ENCODE measurements at regions not wholly inside any gene's neighbourhood (a gene's known extent, or its start where the extent isn't known, plus 50 kb on each side); places are given as distances from the start of the nearest gene placed in this dataset.
"Not testable (repeated sequence)": the region's sequence is repeated elsewhere in the genome, so short reads cannot be mapped to it uniquely, and the experiment has no call there.

DNA sequence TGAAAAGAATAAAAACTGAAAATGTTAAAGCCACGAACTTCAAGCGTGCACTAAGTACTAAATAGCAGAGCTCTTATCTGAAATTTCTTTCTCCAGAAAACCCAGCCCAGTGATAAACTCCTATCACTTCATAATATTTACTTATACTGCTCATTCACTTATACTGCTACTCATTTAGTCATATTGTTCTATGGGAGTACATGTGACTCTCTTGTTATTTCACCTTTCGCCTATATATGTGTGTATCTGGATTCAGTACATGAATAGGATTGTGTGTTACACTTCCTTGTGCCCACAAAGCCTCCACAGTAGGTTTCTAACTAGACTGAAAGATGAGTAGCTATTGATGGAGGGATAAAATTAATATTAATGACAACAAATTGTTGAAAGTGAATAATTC lies 526.8 kb upstream of the GRAMD2B start:
- no peak overlapping the region for H3K4me3 ChIP-seq (ENCODE audit: low read depth, poor library complexity, severe bottlenecking)
- DNase-seq (ENCODE audit: low spot score in 2 of 2): no peak
- intact Hi-C loops (cut with DNase I; ENCODE audit: low total_unique reads): no loop called here
- TF ChIP-seq, protein P1, sequence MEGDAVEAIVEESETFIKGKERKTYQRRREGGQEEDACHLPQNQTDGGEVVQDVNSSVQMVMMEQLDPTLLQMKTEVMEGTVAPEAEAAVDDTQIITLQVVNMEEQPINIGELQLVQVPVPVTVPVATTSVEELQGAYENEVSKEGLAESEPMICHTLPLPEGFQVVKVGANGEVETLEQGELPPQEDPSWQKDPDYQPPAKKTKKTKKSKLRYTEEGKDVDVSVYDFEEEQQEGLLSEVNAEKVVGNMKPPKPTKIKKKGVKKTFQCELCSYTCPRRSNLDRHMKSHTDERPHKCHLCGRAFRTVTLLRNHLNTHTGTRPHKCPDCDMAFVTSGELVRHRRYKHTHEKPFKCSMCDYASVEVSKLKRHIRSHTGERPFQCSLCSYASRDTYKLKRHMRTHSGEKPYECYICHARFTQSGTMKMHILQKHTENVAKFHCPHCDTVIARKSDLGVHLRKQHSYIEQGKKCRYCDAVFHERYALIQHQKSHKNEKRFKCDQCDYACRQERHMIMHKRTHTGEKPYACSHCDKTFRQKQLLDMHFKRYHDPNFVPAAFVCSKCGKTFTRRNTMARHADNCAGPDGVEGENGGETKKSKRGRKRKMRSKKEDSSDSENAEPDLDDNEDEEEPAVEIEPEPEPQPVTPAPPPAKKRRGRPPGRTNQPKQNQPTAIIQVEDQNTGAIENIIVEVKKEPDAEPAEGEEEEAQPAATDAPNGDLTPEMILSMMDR (IDR thresholded peaks at IDR 0.05): no peak
- TF ChIP-seq POLR2A (IDR thresholded peaks at IDR 0.05): no peak
- 32 to 63% methylated on average over 3 of the region's 3 CpGs for WGBS, 2 donors

GRCh38 chr5:125897089-125897488 lies 526.1 kb upstream of the GRAMD2B start:
- no peak for TF ChIP-seq POLR2A (IDR thresholded peaks at IDR 0.05)
- TF ChIP-seq, protein P1 (IDR thresholded peaks at IDR 0.05): no peak
- intact Hi-C loops (cut with DNase I; ENCODE audit: low total_unique reads): no loop called here
- H3K4me3 ChIP-seq (ENCODE audit: low read depth, poor library complexity, severe bottlenecking): no peak overlapping the region
- DNase-seq (ENCODE audit: low spot score in 2 of 2): no peak

- no peak overlapping the region for H3K4me3 ChIP-seq (ENCODE audit: low read depth, poor library complexity, severe bottlenecking)
- TF ChIP-seq POLR2A (IDR thresholded peaks at IDR 0.05): no peak
- TF ChIP-seq, protein P1 (IDR thresholded peaks at IDR 0.05): no peak
- intact Hi-C loops (cut with DNase I; ENCODE audit: low total_unique reads): no loop called here
- WGBS, 2 donors: 61 to 69% methylated on average over 2 of the region's 2 CpGs
- no peak for DNase-seq (ENCODE audit: low spot score in 2 of 2)
These were observed 524.3 kb upstream of the GRAMD2B start for GRCh38 chr5:125898851-125899405.

- intact Hi-C loops (cut with DNase I; ENCODE audit: low total_unique reads): no loop called here
- no peak overlapping the region for H3K4me3 ChIP-seq (ENCODE audit: low read depth, poor library complexity, severe bottlenecking)
- WGBS, 2 donors: 97 to 100% methylated on average over 1 of the region's 1 CpG
- TF ChIP-seq POLR2A (IDR thresholded peaks at IDR 0.05): no peak
- TF ChIP-seq, protein P1 (IDR thresholded peaks at IDR 0.05): no peak
- DNase-seq (ENCODE audit: low spot score in 2 of 2): no peak
These were observed 511.2 kb upstream of the GRAMD2B start for GRCh38 chr5:125912028-125912427.

DNA sequence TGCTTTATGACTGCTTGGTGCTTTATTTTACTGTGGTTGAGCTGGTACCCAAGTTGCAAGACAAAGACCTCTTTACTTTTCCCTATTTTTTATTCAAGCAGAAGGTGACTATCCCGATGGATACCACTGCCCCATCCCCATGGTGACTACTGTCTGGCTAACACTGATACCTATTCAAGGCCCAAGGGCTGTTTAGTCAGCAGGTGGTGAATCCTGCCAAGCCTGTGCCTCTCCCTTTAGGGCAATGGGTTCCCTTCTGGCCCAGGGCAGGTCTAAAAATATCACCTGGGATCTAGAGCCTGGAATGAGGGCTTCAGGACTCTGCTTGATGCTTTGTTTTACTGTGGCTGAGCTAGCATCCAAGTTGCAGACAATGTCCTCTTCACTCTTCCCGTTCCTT lies 510.0 kb upstream of the GRAMD2B start:
- no peak for DNase-seq (ENCODE audit: low spot score in 2 of 2)
- H3K4me3 ChIP-seq (ENCODE audit: low read depth, poor library complexity, severe bottlenecking): no peak overlapping the region
- intact Hi-C loops (cut with DNase I; ENCODE audit: low total_unique reads): no loop called here
- 61 to 83% methylated on average over 2 of the region's 2 CpGs for WGBS, 2 donors
- TF ChIP-seq, protein P1 (IDR thresholded peaks at IDR 0.05): no peak
- no peak for TF ChIP-seq POLR2A (IDR thresholded peaks at IDR 0.05)

GRCh38 chr5:125914471-125914870 lies 508.7 kb upstream of the GRAMD2B start:
- no peak for DNase-seq (ENCODE audit: low spot score in 2 of 2)
- intact Hi-C loops (cut with DNase I; ENCODE audit: low total_unique reads): no loop called here
- TF ChIP-seq, protein P1 (IDR thresholded peaks at IDR 0.05): no peak
- TF ChIP-seq POLR2A (IDR thresholded peaks at IDR 0.05): no peak
- 83 to 87% methylated on average over 3 of the region's 3 CpGs for WGBS, 2 donors
- no peak overlapping the region for H3K4me3 ChIP-seq (ENCODE audit: low read depth, poor library complexity, severe bottlenecking)

- 92 to 96% methylated on average over 11 of the region's 11 CpGs for WGBS, 2 donors
- H3K4me3 ChIP-seq (ENCODE audit: low read depth, poor library complexity, severe bottlenecking); intact Hi-C loops (cut with DNase I; ENCODE audit: low total_unique reads); DNase-seq (ENCODE audit: low spot score in 2 of 2): not testable (repeated sequence)
These were observed 499.3 kb upstream of the GRAMD2B start for GRCh38 chr5:125923958-125924357.

All from lower leg skin (tissue), 4 donors.